Upper lobe of right lung (tissue), 1 donor: ENCODE measurements at regions not wholly inside any gene's neighbourhood (a gene's known extent, or its start where the extent isn't known, plus 50 kb on each side); places are given as distances from the start of the nearest gene placed in this dataset.

Experiments used
- ATAC-seq: fragments of 200-7000 bp; cut with Tn5 transposase; one replicate; pipeline ENCODE4 v1.9.1; 2020; ENCODE audit warnings: mild to moderate bottlenecking, moderate library complexity
- DNase-seq: peaks from one replicate; pipeline ENCODE4 v3.0.0-alpha.2; 2020
- H3K27ac ChIP-seq: fragments of 200-600 bp; one replicate; pipeline ENCODE4 v1.8.0; 2022
- H3K27me3 ChIP-seq: fragments of 200-600 bp; one replicate; pipeline ENCODE4 v1.8.0; 2022; ENCODE audit warnings: mild to moderate bottlenecking
- H3K36me3 ChIP-seq: fragments of 200-600 bp; one replicate; pipeline ENCODE4 v1.8.0; 2022
- H3K4me1 ChIP-seq: fragments of 200-600 bp; one replicate; pipeline ENCODE4 v1.8.0; 2022
- H3K4me3 ChIP-seq: fragments of 200-600 bp; one replicate; pipeline ENCODE4 v1.8.0; 2022; ENCODE audit warnings: mild to moderate bottlenecking
- H3K9me3 ChIP-seq: fragments of 200-600 bp; one replicate; pipeline ENCODE4 v1.8.0; 2022
- intact Hi-C: fragments of 100-400 bp; cut with DNase I; formaldehyde crosslinking; loops from one replicate; pipeline ENCODE4 v1.11.0; 2022
- TF ChIP-seq, protein P1 (sequence below): fragments of 200-600 bp; IDR thresholded peaks from one replicate; pipeline ENCODE4 v1.8.0; 2022; ENCODE audit warnings: antibody characterized with exemption
- donor health status: DM: no; HTN: yes; CAD: no; lungs with severe emphysema.

DNA sequence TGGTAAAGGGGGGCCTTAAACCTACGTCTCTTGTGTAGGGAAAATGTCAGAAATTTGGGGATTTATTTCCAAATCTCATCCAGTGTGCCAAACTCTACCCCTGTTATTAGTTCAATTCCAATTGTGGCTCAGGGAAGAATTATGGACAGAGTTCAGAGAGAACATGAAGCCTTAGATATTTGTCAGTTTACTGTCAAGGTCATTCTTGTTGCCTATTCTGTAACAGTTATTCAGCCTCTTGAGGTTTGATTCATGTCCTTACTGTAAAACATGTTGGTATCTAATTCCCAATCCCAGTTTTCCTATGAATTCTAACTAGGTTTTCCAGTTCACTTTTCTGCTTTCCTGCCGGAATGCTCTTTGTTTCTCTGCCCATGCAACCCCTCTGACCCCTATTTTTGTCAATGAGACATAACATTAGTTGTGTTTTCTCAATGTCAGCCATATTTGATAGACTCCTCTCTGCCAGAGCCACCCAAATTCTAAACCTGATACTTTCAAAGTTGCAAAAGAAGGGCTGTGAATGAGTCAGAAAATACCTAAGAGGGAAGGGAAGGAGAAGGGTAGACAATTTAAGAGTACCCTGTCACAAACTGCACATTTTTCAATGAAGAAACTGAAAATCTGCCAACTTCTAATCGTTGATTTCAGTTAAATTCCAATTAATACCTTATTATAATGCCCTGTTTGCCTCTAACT, 52.4 kb downstream of the ATOSA start:
- DNase-seq, result no peak
- H3K4me1 ChIP-seq, result no peaks in the 10 kb centered on the region
- TF ChIP-seq, protein P1, sequence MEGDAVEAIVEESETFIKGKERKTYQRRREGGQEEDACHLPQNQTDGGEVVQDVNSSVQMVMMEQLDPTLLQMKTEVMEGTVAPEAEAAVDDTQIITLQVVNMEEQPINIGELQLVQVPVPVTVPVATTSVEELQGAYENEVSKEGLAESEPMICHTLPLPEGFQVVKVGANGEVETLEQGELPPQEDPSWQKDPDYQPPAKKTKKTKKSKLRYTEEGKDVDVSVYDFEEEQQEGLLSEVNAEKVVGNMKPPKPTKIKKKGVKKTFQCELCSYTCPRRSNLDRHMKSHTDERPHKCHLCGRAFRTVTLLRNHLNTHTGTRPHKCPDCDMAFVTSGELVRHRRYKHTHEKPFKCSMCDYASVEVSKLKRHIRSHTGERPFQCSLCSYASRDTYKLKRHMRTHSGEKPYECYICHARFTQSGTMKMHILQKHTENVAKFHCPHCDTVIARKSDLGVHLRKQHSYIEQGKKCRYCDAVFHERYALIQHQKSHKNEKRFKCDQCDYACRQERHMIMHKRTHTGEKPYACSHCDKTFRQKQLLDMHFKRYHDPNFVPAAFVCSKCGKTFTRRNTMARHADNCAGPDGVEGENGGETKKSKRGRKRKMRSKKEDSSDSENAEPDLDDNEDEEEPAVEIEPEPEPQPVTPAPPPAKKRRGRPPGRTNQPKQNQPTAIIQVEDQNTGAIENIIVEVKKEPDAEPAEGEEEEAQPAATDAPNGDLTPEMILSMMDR, result no peak
- H3K9me3 ChIP-seq, result no peaks in the 10 kb centered on the region
- H3K27me3 ChIP-seq, result no peaks in the 10 kb centered on the region
- intact Hi-C loops, result no loop called here
- no peak overlapping the region for H3K27ac ChIP-seq
- H3K4me3 ChIP-seq, result no peak overlapping the region
- no peak for ATAC-seq
- peaks cover 50% of the 10 kb centered on the region for H3K36me3 ChIP-seq

DNA sequence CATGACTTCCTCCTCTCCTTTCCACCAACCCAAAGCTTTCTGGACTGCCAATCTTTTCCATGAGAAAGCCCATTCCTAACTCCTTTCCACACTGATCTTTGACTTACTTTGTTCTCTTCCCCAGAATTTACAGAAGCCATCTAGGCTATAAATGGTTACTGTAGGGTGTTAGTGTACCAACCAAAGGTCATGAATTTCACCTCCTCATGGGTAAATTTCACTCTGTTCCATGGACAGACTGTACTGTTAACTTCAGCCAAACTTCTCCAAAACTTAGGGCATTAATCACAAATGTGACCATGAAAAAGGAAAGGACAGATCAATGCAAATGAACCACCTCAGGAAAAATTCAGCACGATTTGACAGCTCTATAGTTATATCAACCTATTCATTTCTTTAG, 54.9 kb downstream of the ATOSA start:
- Histone ChIP-seq H3K36me3 (peaks cover 64% of the 10 kb centered on the region), H3K4me3 (no peak overlapping the region), H3K9me3 (no peaks in the 10 kb centered on the region), H3K27me3 (no peaks in the 10 kb centered on the region), H3K27ac (no peak overlapping the region), H3K4me1 (no peaks in the 10 kb centered on the region)
- intact Hi-C loops, result no loop called here
- DNase-seq (no peak), ATAC-seq (no peak)
- TF ChIP-seq, protein P1, result no peak

DNA sequence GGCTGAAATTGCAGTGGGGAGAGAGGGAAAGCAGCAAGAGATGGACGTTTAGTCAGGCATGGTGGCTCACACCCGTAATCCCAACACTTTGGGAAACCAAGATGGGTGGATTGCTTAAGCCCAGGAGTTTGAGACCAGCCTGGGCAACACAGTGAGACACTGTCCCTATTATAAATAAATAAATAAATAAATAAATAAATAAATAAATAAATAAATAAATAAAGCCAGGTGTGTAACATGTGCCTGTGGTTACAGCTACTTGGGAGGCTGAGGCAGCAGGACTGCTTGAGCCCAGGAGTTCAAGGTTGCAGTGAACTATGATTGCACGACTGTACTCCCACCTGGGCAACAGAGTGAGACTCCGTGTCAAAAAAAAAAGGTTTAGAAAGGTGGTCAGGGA, 54.0 kb upstream of the ARPP19 start:
- Histone ChIP-seq H3K36me3 (peaks cover 67% of the 10 kb centered on the region), H3K4me3 (no peak overlapping the region), H3K27me3 (no peaks in the 10 kb centered on the region), H3K27ac (no peak overlapping the region), H3K9me3 (no peaks in the 10 kb centered on the region), H3K4me1 (no peaks in the 10 kb centered on the region)
- DNase-seq, result no peak
- TF ChIP-seq, protein P1, result no peak
- ATAC-seq, result no peak
- intact Hi-C loops, result no loop called here

DNA sequence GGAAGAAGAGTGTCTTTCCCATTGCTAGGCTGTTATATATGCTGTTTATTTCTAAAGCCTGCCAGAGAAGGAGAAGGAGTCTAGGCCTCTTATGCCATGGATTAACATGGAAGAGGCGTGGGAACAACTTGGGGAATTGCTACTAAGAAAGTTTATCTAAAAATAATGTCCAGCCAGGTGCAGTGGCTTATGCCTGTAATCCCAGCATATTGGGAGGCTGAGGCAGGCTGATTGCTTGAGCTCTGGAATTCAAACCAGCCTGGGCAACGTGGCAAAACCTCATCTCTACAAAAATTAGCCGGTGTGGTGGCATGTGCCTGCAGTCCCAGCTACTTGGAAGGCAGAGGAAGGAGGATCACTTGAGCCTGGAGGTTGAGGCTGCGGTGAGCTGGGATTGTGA, 51.7 kb upstream of the ARPP19 start:
- Histone ChIP-seq H3K4me1 (no peaks in the 10 kb centered on the region), H3K4me3 (no peak overlapping the region), H3K36me3 (peaks cover 75% of the 10 kb centered on the region), H3K9me3 (no peaks in the 10 kb centered on the region), H3K27ac (no peak overlapping the region), H3K27me3 (no peaks in the 10 kb centered on the region)
- DNase-seq (no peak), ATAC-seq (no peak)
- intact Hi-C loops, result no loop called here
- TF ChIP-seq, protein P1, result no peak
